ENCODE measurements at regions not wholly inside any gene's neighbourhood (a gene's known extent, or its start where the extent isn't known, plus 50 kb on each side); places are given as distances from the start of the nearest gene placed in this dataset.

GRCh38 chr2:42879913-42880737 lies 87.7 kb upstream of the HAAO start:
- Histone ChIP-seq H3K27me3 (ENCODE audit: control insufficient read depth, insufficient read depth, low read length) (no peaks in the 10 kb centered on the region), H2AFZ (ENCODE audit: low read length) (no peak overlapping the region)

DNA sequence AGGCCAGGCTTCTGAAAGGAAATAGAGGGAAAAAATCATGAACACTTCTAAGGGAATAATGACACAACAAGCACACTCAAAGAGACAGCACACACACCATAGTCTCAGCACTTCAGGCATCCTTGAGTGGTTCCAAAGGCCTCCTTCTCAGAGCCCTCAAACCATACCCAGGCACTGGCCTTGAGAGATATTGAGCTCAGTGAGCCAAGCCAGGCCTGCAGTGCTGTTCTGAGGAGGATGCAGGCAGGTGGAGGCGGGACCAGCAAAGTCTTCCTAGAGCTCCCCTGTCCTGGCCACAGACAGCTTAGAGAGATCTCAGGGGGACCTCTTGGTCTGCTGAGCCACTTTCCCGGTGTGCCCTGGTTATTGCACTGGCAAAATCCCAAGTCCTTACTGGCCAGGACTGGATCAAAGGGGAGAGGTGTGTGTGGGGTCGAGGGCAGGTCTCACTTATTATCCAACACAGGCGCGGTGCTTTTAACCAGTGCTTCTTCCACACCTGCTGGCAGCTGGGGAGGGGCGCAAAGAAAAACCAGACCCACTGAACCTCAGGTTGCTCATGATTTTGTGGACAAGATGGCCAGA lies 86.8 kb upstream of the HAAO start:
- no peak for DNase-seq (ENCODE audit: low read depth in 2 of 2)
- no peaks in the 10 kb centered on the region for H4K20me1 ChIP-seq (ENCODE audit: control insufficient read depth, extremely low read depth, insufficient read depth, low read length)
- no peak overlapping the region for H3K4me2 ChIP-seq (ENCODE audit: extremely low read depth, insufficient read depth, low read length)
- no peak overlapping the region for H3K9ac ChIP-seq (ENCODE audit: insufficient read depth, low read length)
- no peak overlapping the region for H2AFZ ChIP-seq (ENCODE audit: low read length)
- H3K79me2 ChIP-seq (ENCODE audit: control insufficient read depth, insufficient read depth, low read length), result no peaks in the 10 kb centered on the region
- no peaks in the 10 kb centered on the region for H3K36me3 ChIP-seq (ENCODE audit: control insufficient read depth, insufficient read depth, low read length)
- no peaks in the 10 kb centered on the region for H3K9me3 ChIP-seq (ENCODE audit: control insufficient read depth, insufficient read depth, low read depth, low read length)
- no peak overlapping the region for H3K27ac ChIP-seq (ENCODE audit: insufficient read depth, low read length)
- H3K4me3 ChIP-seq (replicated peaks in 1 of 4; ENCODE audit: control extremely low read depth in 1 of 4, insufficient read depth in 1 of 4, low read depth in 3 of 4, low read length in 4 of 4), result no peak overlapping the region
- no peaks in the 10 kb centered on the region for H3K27me3 ChIP-seq (ENCODE audit: control insufficient read depth, insufficient read depth, low read length)
- no peak for TF ChIP-seq EZH2 (IDR thresholded peaks at IDR 0.05; ENCODE audit: low read length, missing control alignments)
- TF ChIP-seq CTCF (conservative IDR thresholded peaks at IDR 0.05 in 1 of 2, IDR thresholded peaks at IDR 0.05 in 1 of 2; ENCODE audit: low read depth in 1 of 2, low read length in 2 of 2), result no peak
- no peaks in the 10 kb centered on the region for H3K4me1 ChIP-seq (ENCODE audit: control insufficient read depth, extremely low read depth, insufficient read depth, low read length)

More at GRCh38 chr2:42879913-42880737, 87.7 kb upstream of the HAAO start:
- H3K9me3 ChIP-seq (ENCODE audit: control insufficient read depth, insufficient read depth, low read depth, low read length), result no peaks in the 10 kb centered on the region
- H3K36me3 ChIP-seq (ENCODE audit: control insufficient read depth, insufficient read depth, low read length), result no peaks in the 10 kb centered on the region
- peak in 1 of 2 donors; percentile 28 for DNase-seq (ENCODE audit: low read depth in 2 of 2)
- H3K27ac ChIP-seq (ENCODE audit: insufficient read depth, low read length), result no peak overlapping the region
- no peak overlapping the region for H3K9ac ChIP-seq (ENCODE audit: insufficient read depth, low read length)
- H3K4me1 ChIP-seq (ENCODE audit: control insufficient read depth, extremely low read depth, insufficient read depth, low read length), result no peaks in the 10 kb centered on the region
- TF ChIP-seq CTCF (conservative IDR thresholded peaks at IDR 0.05 in 1 of 2, IDR thresholded peaks at IDR 0.05 in 1 of 2; ENCODE audit: low read depth in 1 of 2, low read length in 2 of 2), result no peak
- no peak for TF ChIP-seq EZH2 (IDR thresholded peaks at IDR 0.05; ENCODE audit: low read length, missing control alignments)
- H3K4me2 ChIP-seq (ENCODE audit: extremely low read depth, insufficient read depth, low read length), result no peak overlapping the region
- no peaks in the 10 kb centered on the region for H3K79me2 ChIP-seq (ENCODE audit: control insufficient read depth, insufficient read depth, low read length)
- no peaks in the 10 kb centered on the region for H4K20me1 ChIP-seq (ENCODE audit: control insufficient read depth, extremely low read depth, insufficient read depth, low read length)
- H3K4me3 ChIP-seq (replicated peaks in 1 of 4; ENCODE audit: control extremely low read depth in 1 of 4, insufficient read depth in 1 of 4, low read depth in 3 of 4, low read length in 4 of 4), result no peak overlapping the region

DNA sequence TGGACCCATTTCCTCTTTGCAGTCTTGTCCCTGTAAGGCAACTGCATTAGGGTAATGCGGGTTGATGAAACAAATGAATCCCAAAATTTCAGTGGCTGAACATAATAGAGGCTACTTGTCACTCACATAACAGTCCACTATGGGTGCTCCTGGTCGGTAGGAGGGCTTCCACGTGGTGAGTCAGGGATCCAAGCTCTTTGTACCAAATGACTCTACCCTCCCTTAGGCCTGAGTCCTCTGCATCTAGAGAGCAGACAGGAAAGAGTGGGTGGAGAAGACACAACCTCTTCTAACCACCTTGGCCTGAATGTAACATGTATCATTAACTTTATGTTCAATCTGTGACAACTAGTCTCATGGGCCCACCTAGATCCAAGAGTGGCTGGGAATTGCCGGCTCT lies 86.2 kb upstream of the HAAO start:
- Histone ChIP-seq H4K20me1 (ENCODE audit: control insufficient read depth, extremely low read depth, insufficient read depth, low read length) (no peaks in the 10 kb centered on the region), H3K9me3 (ENCODE audit: control insufficient read depth, insufficient read depth, low read depth, low read length) (no peaks in the 10 kb centered on the region), H3K9ac (ENCODE audit: insufficient read depth, low read length) (no peak overlapping the region), H3K36me3 (ENCODE audit: control insufficient read depth, insufficient read depth, low read length) (no peaks in the 10 kb centered on the region), H3K4me2 (ENCODE audit: extremely low read depth, insufficient read depth, low read length) (no peak overlapping the region), H3K27me3 (ENCODE audit: control insufficient read depth, insufficient read depth, low read length) (no peaks in the 10 kb centered on the region), H3K79me2 (ENCODE audit: control insufficient read depth, insufficient read depth, low read length) (no peaks in the 10 kb centered on the region), H3K4me3 (replicated peaks in 1 of 4; ENCODE audit: control extremely low read depth in 1 of 4, insufficient read depth in 1 of 4, low read depth in 3 of 4, low read length in 4 of 4) (no peak overlapping the region), H2AFZ (ENCODE audit: low read length) (no peak overlapping the region), H3K27ac (ENCODE audit: insufficient read depth, low read length) (no peak overlapping the region), H3K4me1 (ENCODE audit: control insufficient read depth, extremely low read depth, insufficient read depth, low read length) (no peaks in the 10 kb centered on the region)
- no peak for TF ChIP-seq EZH2 (IDR thresholded peaks at IDR 0.05; ENCODE audit: low read length, missing control alignments)
- DNase-seq (ENCODE audit: low read depth in 2 of 2), result peak in 1 of 2 donors; percentile 64

Measured in fibroblast of lung (primary cell).